ENCODE measurements at regions not wholly inside any gene's neighbourhood (a gene's known extent, or its start where the extent isn't known, plus 50 kb on each side); places are given as distances from the start of the nearest gene placed in this dataset.
"Not testable (repeated sequence)": the region's sequence is repeated elsewhere in the genome, so short reads cannot be mapped to it uniquely, and the experiment has no call there.

- DNase-seq (ENCODE audit: low read depth, low spot score) = no peak
Measured at GRCh38 chr10:6984971-6985370, 404.9 kb upstream of the PRKCQ start.

GRCh38 chr10:6984016-6984415, 403.9 kb upstream of the PRKCQ start:
- not testable (repeated sequence) for DNase-seq (ENCODE audit: low read depth, low spot score)

- DNase-seq (ENCODE audit: low read depth, low spot score) = no peak
Measured at GRCh38 chr10:6980353-6980752, 400.3 kb upstream of the PRKCQ start.

- DNase-seq (ENCODE audit: low read depth, low spot score) = no peak
Measured at GRCh38 chr10:6979371-6979770, 399.3 kb upstream of the PRKCQ start.

- DNase-seq (ENCODE audit: low read depth, low spot score) = no peak
Measured at GRCh38 chr10:6978187-6978627, 398.1 kb upstream of the PRKCQ start.

- no peak for DNase-seq (ENCODE audit: low read depth, low spot score)
Measured at GRCh38 chr10:6977398-6978186, 397.5 kb upstream of the PRKCQ start.

GRCh38 chr10:6973899-6974298, 393.8 kb upstream of the PRKCQ start:
- DNase-seq (ENCODE audit: low read depth, low spot score) = no peak

GRCh38 chr10:6972226-6972625, 392.1 kb upstream of the PRKCQ start:
- no peak for DNase-seq (ENCODE audit: low read depth, low spot score)

GRCh38 chr10:6969659-6970058, 389.6 kb upstream of the PRKCQ start:
- DNase-seq (ENCODE audit: low read depth, low spot score) = no peak

- no peak for DNase-seq (ENCODE audit: low read depth, low spot score)
Measured at GRCh38 chr10:6964543-6964942, 384.5 kb upstream of the PRKCQ start.

GRCh38 chr10:6962576-6962975, 382.5 kb upstream of the PRKCQ start:
- DNase-seq (ENCODE audit: low read depth, low spot score) = no peak

- no peak for DNase-seq (ENCODE audit: low read depth, low spot score)
Measured at GRCh38 chr10:6958711-6959110, 378.6 kb upstream of the PRKCQ start.

GRCh38 chr10:6958254-6958653, 378.2 kb upstream of the PRKCQ start:
- DNase-seq (ENCODE audit: low read depth, low spot score) = no peak

GRCh38 chr10:6957851-6958250, 377.8 kb upstream of the PRKCQ start:
- no peak for DNase-seq (ENCODE audit: low read depth, low spot score)

GRCh38 chr10:6956562-6956961, 376.5 kb upstream of the PRKCQ start:
- DNase-seq (ENCODE audit: low read depth, low spot score) = no peak

- no peak for DNase-seq (ENCODE audit: low read depth, low spot score)
Measured at GRCh38 chr10:6953271-6953801, 373.3 kb upstream of the PRKCQ start.

- DNase-seq (ENCODE audit: low read depth, low spot score) = no peak
Measured at GRCh38 chr10:6951732-6952131, 371.7 kb upstream of the PRKCQ start.

GRCh38 chr10:6950133-6950532, 370.1 kb upstream of the PRKCQ start:
- DNase-seq (ENCODE audit: low read depth, low spot score) = no peak

- DNase-seq (ENCODE audit: low read depth, low spot score) = no peak
Measured at GRCh38 chr10:6944436-6944835, 364.4 kb upstream of the PRKCQ start.

GRCh38 chr10:6938384-6938783, 358.3 kb upstream of the PRKCQ start:
- DNase-seq (ENCODE audit: low read depth, low spot score) = no peak

- DNase-seq (ENCODE audit: low read depth, low spot score) = no peak
Measured at GRCh38 chr10:6936931-6937330, 356.9 kb upstream of the PRKCQ start.

- no peak for DNase-seq (ENCODE audit: low read depth, low spot score)
Measured at GRCh38 chr10:6929148-6929830, 349.2 kb upstream of the PRKCQ start.

- no peak for DNase-seq (ENCODE audit: low read depth, low spot score)
Measured at GRCh38 chr10:6928586-6928985, 348.5 kb upstream of the PRKCQ start.

Measured in ELF-1 (cell line).